H9 (cell line): ENCODE measurements at regions not wholly inside any gene's neighbourhood (a gene's known extent, or its start where the extent isn't known, plus 50 kb on each side); places are given as distances from the start of the nearest gene placed in this dataset.

ENCODE experiments used
- DNase-seq: peaks from one replicate; pipeline ENCODE4 v3.0.0-alpha.2; 2017
- H2AFZ ChIP-seq: one replicate; pipeline ENCODE4 v1.6.1; 2013; ENCODE audit warnings: mild to moderate bottlenecking, low read length, control low read depth, moderate library complexity
- H2AK5ac ChIP-seq: 2 replicates; pipeline ENCODE4 v1.6.1; 2013; ENCODE audit warnings: low read length, control low read depth, mixed read lengths; ENCODE audit not compliant: insufficient read length
- H2BK120ac ChIP-seq: one replicate; pipeline ENCODE4 v1.6.1; 2013; ENCODE audit warnings: low read depth, mild to moderate bottlenecking, low read length, control low read depth, inconsistent platforms; ENCODE audit not compliant: poor library complexity, severe bottlenecking
- H2BK12ac ChIP-seq: 2 replicates; pipeline ENCODE4 v1.6.1; 2013; ENCODE audit warnings: low read length, control low read depth, mixed read lengths, low read depth; ENCODE audit not compliant: insufficient read length
- H2BK15ac ChIP-seq: 2 replicates; pipeline ENCODE4 v1.6.1; 2013; ENCODE audit warnings: low read depth, low read length, control low read depth
- H2BK20ac ChIP-seq: one replicate; pipeline ENCODE4 v1.6.1; 2013; ENCODE audit warnings: low read depth, mild to moderate bottlenecking, low read length, control low read depth, inconsistent platforms; ENCODE audit not compliant: poor library complexity, severe bottlenecking
- H2BK5ac ChIP-seq: 2 replicates; pipeline ENCODE4 v1.6.1; 2013; ENCODE audit warnings: low read length, control low read depth, mixed read lengths; ENCODE audit not compliant: insufficient read length
- H3K14ac ChIP-seq: 2 replicates; pipeline ENCODE4 v1.6.1; 2013; ENCODE audit warnings: low read length, control low read depth; ENCODE audit not compliant: insufficient read depth
- H3K18ac ChIP-seq: 2 replicates; pipeline ENCODE4 v1.6.1; 2013; ENCODE audit warnings: low read depth, mild to moderate bottlenecking, mixed read lengths, low read length, control low read depth; ENCODE audit not compliant: insufficient read length
- H3K23ac ChIP-seq: 2 replicates; pipeline ENCODE4 v1.6.1; 2013; ENCODE audit warnings: low read length, control low read depth, mixed read lengths, low read depth; ENCODE audit not compliant: insufficient read length
- H3K23me2 ChIP-seq: 2 replicates; pipeline ENCODE4 v1.6.1; 2013; ENCODE audit warnings: low read depth, mild to moderate bottlenecking, mixed read lengths, low read length, control low read depth; ENCODE audit not compliant: insufficient read length, poor library complexity, severe bottlenecking
- H3K27ac ChIP-seq: 2 replicates; pipeline ENCODE4 v1.5.1; 2013; ENCODE audit warnings: low read length, control low read depth, mixed read lengths, low read depth; ENCODE audit not compliant: insufficient read length
- H3K27me3 ChIP-seq: 2 replicates; pipeline ENCODE4 v1.6.1; 2013; ENCODE audit warnings: low read length, control low read depth, inconsistent platforms; ENCODE audit not compliant: insufficient read depth
- H3K4ac ChIP-seq: 2 replicates; pipeline ENCODE4 v1.6.1; 2013; ENCODE audit warnings: low read depth, mild to moderate bottlenecking, control low read depth, inconsistent platforms, low read length, moderate library complexity
- H3K4me1 ChIP-seq: 2 replicates; pipeline ENCODE4 v1.6.1; 2013; ENCODE audit warnings: low read length, control low read depth, inconsistent platforms; ENCODE audit not compliant: insufficient read depth
- H3K4me2 ChIP-seq: 2 replicates; pipeline ENCODE4 v1.6.1; 2013; ENCODE audit warnings: low read length, control low read depth, mixed read lengths; ENCODE audit not compliant: insufficient read length, insufficient read depth
- H3K56ac ChIP-seq: 2 replicates; pipeline ENCODE4 v1.6.1; 2013; ENCODE audit warnings: low read depth, mild to moderate bottlenecking, mixed read lengths, low read length, control low read depth; ENCODE audit not compliant: insufficient read length
- H3K79me1 ChIP-seq: 2 replicates; pipeline ENCODE4 v1.6.1; 2013; ENCODE audit warnings: low read depth, mild to moderate bottlenecking, moderate library complexity, low read length, control low read depth, inconsistent platforms; ENCODE audit not compliant: insufficient read depth, poor library complexity, severe bottlenecking
- H3K79me2 ChIP-seq: 2 replicates; pipeline ENCODE4 v1.6.1; 2013; ENCODE audit warnings: low read length, control low read depth, inconsistent platforms; ENCODE audit not compliant: insufficient read depth
- H3K9ac ChIP-seq: 2 replicates; pipeline ENCODE4 v1.6.1; 2013; ENCODE audit warnings: low read length, control low read depth, mixed read lengths; ENCODE audit not compliant: insufficient read length; ENCODE audit errors: extremely low read depth
- H3K9me3 ChIP-seq: one replicate; pipeline ENCODE4 v1.6.1; 2013; ENCODE audit warnings: low read depth, low read length, inconsistent platforms; ENCODE audit not compliant: control insufficient read depth
- H3T11ph ChIP-seq: one replicate; pipeline ENCODE4 v1.6.1; 2013; ENCODE audit warnings: mild to moderate bottlenecking, low read length, control low read depth, inconsistent platforms
- H4K20me1 ChIP-seq: one replicate; pipeline ENCODE4 v1.6.1; 2013; ENCODE audit not compliant: control insufficient read depth, insufficient read length, insufficient read depth
- H4K5ac ChIP-seq: 2 replicates; pipeline ENCODE4 v1.6.1; 2013; ENCODE audit warnings: low read depth, mild to moderate bottlenecking, mixed read lengths, low read length, control low read depth; ENCODE audit not compliant: insufficient read length
- H4K8ac ChIP-seq: replicated peaks from 2 replicates; pipeline ENCODE4 v1.6.1; 2013; ENCODE audit warnings: low read length, control low read depth, mixed read lengths, low read depth; ENCODE audit not compliant: insufficient read length
- H4K91ac ChIP-seq: 2 replicates; pipeline ENCODE4 v1.6.1; 2013; ENCODE audit warnings: low read depth, mild to moderate bottlenecking, moderate library complexity, mixed read lengths, low read length, control low read depth; ENCODE audit not compliant: insufficient read length
- H3K27ac Mint-ChIP-seq, 3 experiments: 2 replicates in 2 of 3; 3 replicates in 1 of 3; pipeline ENCODE4 v1.8.0; 2020 to 2021; ENCODE audit warnings: mixed read lengths in 3 of 3, mild to moderate bottlenecking in 1 of 3, moderate library complexity in 1 of 3
- H3K27me3 Mint-ChIP-seq: 2 replicates; pipeline ENCODE4 v1.8.0; 2021; ENCODE audit warnings: low read depth, mild to moderate bottlenecking, moderate library complexity, mixed read lengths
- H3K36me3 Mint-ChIP-seq, 3 experiments: 2 replicates in 2 of 3; 3 replicates in 1 of 3; pipeline ENCODE4 v1.8.0; 2020 to 2021; ENCODE audit warnings: low read depth in 3 of 3, mixed read lengths in 3 of 3; ENCODE audit not compliant: insufficient read depth in 1 of 3
- H3K4me1 Mint-ChIP-seq, 2 experiments: 2 replicates each; pipeline ENCODE4 v1.8.0; 2020; ENCODE audit warnings: mixed read lengths in 2 of 2
- H3K4me3 Mint-ChIP-seq, 2 experiments: 2 replicates in 1 of 2; 3 replicates in 1 of 2; pipeline ENCODE4 v1.8.0; 2020 to 2021; ENCODE audit warnings: mild to moderate bottlenecking in 2 of 2, mixed read lengths in 2 of 2, moderate library complexity in 1 of 2
- H3K9me3 Mint-ChIP-seq, 2 experiments: 2 replicates in 1 of 2; 3 replicates in 1 of 2; pipeline ENCODE4 v1.8.0; 2020; ENCODE audit warnings: mild to moderate bottlenecking in 2 of 2, mixed read lengths in 2 of 2, moderate library complexity in 1 of 2
- WGBS: extraction: QIAGEN DNeasy Blood & Tissue Kit; methylation state at CpG from one replicate; pipeline ENCODE4 v1.1.7; 2013; ENCODE audit warnings: missing lambda C conversion rate, low lambda C conversion rate, mixed read lengths; ENCODE audit not compliant: insufficient read length; ENCODE audit errors: extremely low coverage; 5-methylcytosine and 5-hydroxymethylcytosine counted together
- TF ChIP-seq, protein P1 (sequence below): fragments of 200-600 bp; sonication (generic); conservative IDR thresholded peaks from 3 replicates; pipeline ENCODE4 v1.8.0; 2021; ENCODE audit warnings: antibody characterized with exemption, mild to moderate bottlenecking

GRCh38 chr16:86196687-86197391, 297.9 kb downstream of the IRF8 start:
- Histone ChIP-seq H2BK5ac (no peak overlapping the region), H2AK5ac (no peak overlapping the region), H2BK15ac (no peak overlapping the region), H3K9me3 (no peaks in the 10 kb centered on the region), H2BK12ac (no peak overlapping the region), H3K23me2 (no peaks in the 10 kb centered on the region), H2BK20ac (no peak overlapping the region), H2BK120ac (no peak overlapping the region), H3K9ac (no peak overlapping the region), H3K18ac (no peak overlapping the region), H4K20me1 (no peaks in the 10 kb centered on the region), H3K27me3 (no peaks in the 10 kb centered on the region; the same call in 1 of the 2 replicates), H3K56ac (no peak overlapping the region), H3K14ac (no peak overlapping the region), H4K5ac (no peak overlapping the region), H3K79me1 (no peaks in the 10 kb centered on the region), H3K79me2 (no peaks in the 10 kb centered on the region), H3K4me1 (peaks cover 6% of the 10 kb centered on the region), H3K4me2 (no peak overlapping the region), H2AFZ (no peak overlapping the region), H4K91ac (no peak overlapping the region), H3K4ac (no peak overlapping the region), H4K8ac (no peak overlapping the region), H3K27ac (no peak overlapping the region), H3K23ac (no peak overlapping the region), H3T11ph (no peak overlapping the region)
- H3K27me3 Mint-ChIP-seq: peaks cover 12% of the 10 kb centered on the region
- TF ChIP-seq, protein P1, sequence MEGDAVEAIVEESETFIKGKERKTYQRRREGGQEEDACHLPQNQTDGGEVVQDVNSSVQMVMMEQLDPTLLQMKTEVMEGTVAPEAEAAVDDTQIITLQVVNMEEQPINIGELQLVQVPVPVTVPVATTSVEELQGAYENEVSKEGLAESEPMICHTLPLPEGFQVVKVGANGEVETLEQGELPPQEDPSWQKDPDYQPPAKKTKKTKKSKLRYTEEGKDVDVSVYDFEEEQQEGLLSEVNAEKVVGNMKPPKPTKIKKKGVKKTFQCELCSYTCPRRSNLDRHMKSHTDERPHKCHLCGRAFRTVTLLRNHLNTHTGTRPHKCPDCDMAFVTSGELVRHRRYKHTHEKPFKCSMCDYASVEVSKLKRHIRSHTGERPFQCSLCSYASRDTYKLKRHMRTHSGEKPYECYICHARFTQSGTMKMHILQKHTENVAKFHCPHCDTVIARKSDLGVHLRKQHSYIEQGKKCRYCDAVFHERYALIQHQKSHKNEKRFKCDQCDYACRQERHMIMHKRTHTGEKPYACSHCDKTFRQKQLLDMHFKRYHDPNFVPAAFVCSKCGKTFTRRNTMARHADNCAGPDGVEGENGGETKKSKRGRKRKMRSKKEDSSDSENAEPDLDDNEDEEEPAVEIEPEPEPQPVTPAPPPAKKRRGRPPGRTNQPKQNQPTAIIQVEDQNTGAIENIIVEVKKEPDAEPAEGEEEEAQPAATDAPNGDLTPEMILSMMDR: no peak
- peak overlapping the region in 1 of 3 experiments; percentile 2; a peak in 1 of 7 replicates for H3K27ac Mint-ChIP-seq
- DNase-seq: no peak
- no CpG with 5 or more reads among the region's 18 CpGs for WGBS
- H3K9me3 Mint-ChIP-seq: no peaks in the 10 kb centered on the region; a peak in 1 of 5 replicates
- no peak overlapping the region; a peak in 1 of 5 replicates for H3K4me3 Mint-ChIP-seq
- peaks cover 32 to 66% of the 10 kb centered on the region in 2 experiments for H3K4me1 Mint-ChIP-seq
- H3K36me3 Mint-ChIP-seq: no peaks in the 10 kb centered on the region
